Upper lobe of right lung (tissue), 1 donor: ENCODE measurements at regions not wholly inside any gene's neighbourhood (a gene's known extent, or its start where the extent isn't known, plus 50 kb on each side); places are given as distances from the start of the nearest gene placed in this dataset.

Experiments
- ATAC-seq: fragments of 200-7000 bp; cut with Tn5 transposase; one replicate; pipeline ENCODE4 v1.9.1; 2020; ENCODE audit warnings: mild to moderate bottlenecking, moderate library complexity
- DNase-seq: peaks from one replicate; pipeline ENCODE4 v3.0.0-alpha.2; 2020
- H3K27ac ChIP-seq: fragments of 200-600 bp; one replicate; pipeline ENCODE4 v1.8.0; 2022
- H3K27me3 ChIP-seq: fragments of 200-600 bp; one replicate; pipeline ENCODE4 v1.8.0; 2022; ENCODE audit warnings: mild to moderate bottlenecking
- H3K36me3 ChIP-seq: fragments of 200-600 bp; one replicate; pipeline ENCODE4 v1.8.0; 2022
- H3K4me1 ChIP-seq: fragments of 200-600 bp; one replicate; pipeline ENCODE4 v1.8.0; 2022
- H3K4me3 ChIP-seq: fragments of 200-600 bp; one replicate; pipeline ENCODE4 v1.8.0; 2022; ENCODE audit warnings: mild to moderate bottlenecking
- H3K9me3 ChIP-seq: fragments of 200-600 bp; one replicate; pipeline ENCODE4 v1.8.0; 2022
- intact Hi-C: fragments of 100-400 bp; cut with DNase I; formaldehyde crosslinking; loops from one replicate; pipeline ENCODE4 v1.11.0; 2022
- TF ChIP-seq, protein P1 (sequence below): fragments of 200-600 bp; IDR thresholded peaks from one replicate; pipeline ENCODE4 v1.8.0; 2022; ENCODE audit warnings: antibody characterized with exemption
- donor health status: DM: no; HTN: yes; CAD: no; lungs with severe emphysema.

- DNase-seq, result peak; percentile 31
- H3K27me3 ChIP-seq, result peaks cover 17% of the 10 kb centered on the region
- H3K4me1 ChIP-seq, result no peaks in the 10 kb centered on the region
- TF ChIP-seq, protein P1, sequence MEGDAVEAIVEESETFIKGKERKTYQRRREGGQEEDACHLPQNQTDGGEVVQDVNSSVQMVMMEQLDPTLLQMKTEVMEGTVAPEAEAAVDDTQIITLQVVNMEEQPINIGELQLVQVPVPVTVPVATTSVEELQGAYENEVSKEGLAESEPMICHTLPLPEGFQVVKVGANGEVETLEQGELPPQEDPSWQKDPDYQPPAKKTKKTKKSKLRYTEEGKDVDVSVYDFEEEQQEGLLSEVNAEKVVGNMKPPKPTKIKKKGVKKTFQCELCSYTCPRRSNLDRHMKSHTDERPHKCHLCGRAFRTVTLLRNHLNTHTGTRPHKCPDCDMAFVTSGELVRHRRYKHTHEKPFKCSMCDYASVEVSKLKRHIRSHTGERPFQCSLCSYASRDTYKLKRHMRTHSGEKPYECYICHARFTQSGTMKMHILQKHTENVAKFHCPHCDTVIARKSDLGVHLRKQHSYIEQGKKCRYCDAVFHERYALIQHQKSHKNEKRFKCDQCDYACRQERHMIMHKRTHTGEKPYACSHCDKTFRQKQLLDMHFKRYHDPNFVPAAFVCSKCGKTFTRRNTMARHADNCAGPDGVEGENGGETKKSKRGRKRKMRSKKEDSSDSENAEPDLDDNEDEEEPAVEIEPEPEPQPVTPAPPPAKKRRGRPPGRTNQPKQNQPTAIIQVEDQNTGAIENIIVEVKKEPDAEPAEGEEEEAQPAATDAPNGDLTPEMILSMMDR, result no peak
- H3K27ac ChIP-seq, result no peak overlapping the region
- H3K4me3 ChIP-seq, result no peak overlapping the region
- intact Hi-C loops, result no loop called here
- H3K9me3 ChIP-seq, result no peaks in the 10 kb centered on the region
- no peak for ATAC-seq
- no peaks in the 10 kb centered on the region for H3K36me3 ChIP-seq
These were observed 212.2 kb upstream of the MVB12B start for GRCh38 chr9:126114409-126114760.

GRCh38 chr9:126114850-126115460 is 211.7 kb upstream of the MVB12B start:
- TF ChIP-seq, protein P1, result no peak
- no peak for ATAC-seq

GRCh38 chr9:126116351-126117157 is 210.1 kb upstream of the MVB12B start:
- Histone ChIP-seq H3K36me3 (no peaks in the 10 kb centered on the region), H3K27me3 (peaks cover 17% of the 10 kb centered on the region), H3K4me3 (no peak overlapping the region), H3K4me1 (no peaks in the 10 kb centered on the region), H3K9me3 (no peaks in the 10 kb centered on the region), H3K27ac (no peak overlapping the region)
- intact Hi-C loops, result no loop called here
- TF ChIP-seq, protein P1, result no peak
- ATAC-seq (no peak), DNase-seq (peak; percentile 32)

More at GRCh38 chr9:126114850-126115460, 211.7 kb upstream of the MVB12B start:
- DNase-seq, result peak; percentile 6
- Histone ChIP-seq H3K4me1 (no peaks in the 10 kb centered on the region), H3K36me3 (no peaks in the 10 kb centered on the region), H3K27me3 (peaks cover 17% of the 10 kb centered on the region), H3K27ac (no peak overlapping the region), H3K4me3 (no peak overlapping the region), H3K9me3 (no peaks in the 10 kb centered on the region)
- intact Hi-C loops, result no loop called here

- Histone ChIP-seq H3K9me3 (no peaks in the 10 kb centered on the region), H3K4me3 (no peak overlapping the region), H3K36me3 (no peaks in the 10 kb centered on the region), H3K27ac (no peak overlapping the region), H3K4me1 (no peaks in the 10 kb centered on the region), H3K27me3 (peaks cover 17% of the 10 kb centered on the region)
- no peak for ATAC-seq
- intact Hi-C loops, result no loop called here
- TF ChIP-seq, protein P1, result no peak
- DNase-seq, result peak; percentile 10
These were observed 209.5 kb upstream of the MVB12B start for GRCh38 chr9:126117158-126117425.

DNA sequence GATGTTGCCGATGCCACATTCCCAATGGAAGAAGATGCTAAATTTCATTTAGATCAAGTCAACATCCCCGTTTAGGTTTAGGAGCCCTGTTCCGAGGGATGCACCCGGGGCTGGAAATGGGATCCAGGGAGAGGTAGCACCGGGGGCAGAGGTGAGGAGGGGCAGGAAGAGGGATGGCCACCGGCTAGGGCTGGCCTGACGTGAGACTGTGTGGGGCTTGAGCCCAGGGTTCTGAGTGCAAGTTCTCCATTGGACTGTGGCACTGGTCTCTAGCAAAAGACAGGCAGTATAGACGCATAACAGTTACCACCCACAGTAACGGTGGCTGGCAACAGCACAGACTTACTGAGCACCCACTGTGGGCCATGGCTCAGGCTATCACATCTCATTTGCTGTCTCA is 209.0 kb upstream of the MVB12B start:
- DNase-seq, result peak; percentile 26
- intact Hi-C loops, result no loop called here
- H3K27ac ChIP-seq, result no peak overlapping the region
- TF ChIP-seq, protein P1, result no peak
- H3K9me3 ChIP-seq, result no peaks in the 10 kb centered on the region
- no peaks in the 10 kb centered on the region for H3K36me3 ChIP-seq
- ATAC-seq, result no peak
- no peak overlapping the region for H3K4me3 ChIP-seq
- H3K27me3 ChIP-seq, result peaks cover 17% of the 10 kb centered on the region
- no peaks in the 10 kb centered on the region for H3K4me1 ChIP-seq
